Muscle of leg (tissue), 3 donors: ENCODE measurements at regions not wholly inside any gene's neighbourhood (a gene's known extent, or its start where the extent isn't known, plus 50 kb on each side); places are given as distances from the start of the nearest gene placed in this dataset.

Experiments used
- DNase-seq: peaks from one replicate; pipeline ENCODE4 v3.0.0; 2013
- H3K27ac ChIP-seq: one replicate; pipeline ENCODE4 v1.5.1; 2013; ENCODE audit warnings: mild to moderate bottlenecking, low read length, control low read depth
- H3K27me3 ChIP-seq: one replicate; pipeline ENCODE4 v1.6.1; 2013; ENCODE audit warnings: low read length; ENCODE audit not compliant: control insufficient read depth, insufficient read depth
- H3K36me3 ChIP-seq: one replicate; pipeline ENCODE4 v1.6.1; 2013; ENCODE audit warnings: low read length; ENCODE audit not compliant: control insufficient read depth, insufficient read depth
- H3K4me1 ChIP-seq: one replicate; pipeline ENCODE4 v1.6.1; 2013; ENCODE audit warnings: low read length; ENCODE audit not compliant: control insufficient read depth, insufficient read depth
- H3K4me3 ChIP-seq: one replicate; pipeline ENCODE4 v1.5.1; 2013; ENCODE audit warnings: low read length, control low read depth
- H3K9me3 ChIP-seq: replicated peaks from 2 replicates; pipeline ENCODE4 v1.6.1; 2013; ENCODE audit warnings: low read depth, low read length; ENCODE audit not compliant: control insufficient read depth
- WGBS: methylation state at CpG from one replicate; pipeline ENCODE4 v1.1.5; 2013; ENCODE audit warnings: missing lambda C conversion rate; ENCODE audit not compliant: insufficient coverage; 5-methylcytosine and 5-hydroxymethylcytosine counted together

- no peaks in the 10 kb centered on the region for H3K4me1 ChIP-seq
- H3K9me3 ChIP-seq, result no peaks in the 10 kb centered on the region
- no peaks in the 10 kb centered on the region for H3K27me3 ChIP-seq
- H3K36me3 ChIP-seq, result no peaks in the 10 kb centered on the region
- no peak for DNase-seq
- no peak overlapping the region for H3K4me3 ChIP-seq
- no peak overlapping the region for H3K27ac ChIP-seq
These were observed 178.3 kb upstream of the SYT6 start for GRCh38 chr1:114331936-114332335.

DNA sequence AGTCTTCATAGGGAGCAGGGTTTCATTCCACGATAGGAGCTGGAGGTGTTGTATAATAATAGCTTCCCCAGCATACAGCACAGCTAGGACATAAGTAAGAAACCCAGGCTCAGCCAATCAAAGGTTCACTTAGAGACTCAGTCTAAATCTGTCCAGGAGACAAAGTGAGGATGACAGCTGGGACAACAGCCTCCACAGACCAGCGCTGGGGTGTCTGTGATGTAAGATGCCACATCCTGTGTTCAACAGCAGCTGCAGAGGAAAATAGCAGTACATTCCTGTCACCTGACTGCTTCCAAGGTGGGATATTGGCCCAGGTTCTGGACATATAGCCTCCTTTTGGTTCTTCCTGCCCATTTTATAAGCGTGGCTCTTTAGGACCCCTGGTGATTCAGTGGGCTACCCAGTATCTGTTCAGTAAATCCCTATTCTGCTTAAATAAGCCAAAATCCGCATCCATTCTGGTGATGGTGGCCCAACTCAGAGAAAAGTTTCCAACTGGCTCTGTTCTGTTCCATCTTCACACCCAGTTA is 176.8 kb upstream of the SYT6 start:
- Histone ChIP-seq H3K4me3 (no peak overlapping the region), H3K4me1 (no peaks in the 10 kb centered on the region), H3K27ac (no peak overlapping the region), H3K9me3 (no peaks in the 10 kb centered on the region), H3K27me3 (no peaks in the 10 kb centered on the region), H3K36me3 (no peaks in the 10 kb centered on the region)
- 63% methylated on average over 3 of the region's 4 CpGs for WGBS
- no peak for DNase-seq

DNA sequence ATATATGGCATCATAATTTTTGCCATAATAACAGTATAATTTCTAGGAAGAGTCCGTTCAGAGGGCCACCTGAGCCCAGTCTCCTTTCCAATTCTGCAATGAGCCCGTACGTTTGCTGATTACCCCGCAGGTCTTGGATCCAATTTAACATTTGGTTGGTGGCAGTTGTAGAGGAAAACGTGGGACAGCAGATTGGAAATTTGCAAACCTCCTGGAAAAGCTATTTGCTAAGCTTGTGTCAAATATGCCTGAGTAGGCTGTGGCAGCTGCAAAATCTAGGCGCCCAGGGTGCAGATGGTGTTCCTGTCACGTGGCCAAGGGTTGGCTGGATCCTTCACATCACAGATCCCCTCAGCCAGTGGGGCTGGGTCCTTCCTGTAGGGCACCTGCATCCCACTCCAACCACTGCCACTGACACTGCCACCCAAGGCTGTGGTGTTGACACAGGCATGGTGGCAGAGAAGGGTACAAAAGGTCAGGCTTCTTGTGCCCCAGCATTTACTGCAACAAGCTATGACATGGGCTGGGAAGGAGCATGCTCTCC is 174.8 kb upstream of the SYT6 start:
- H3K4me3 ChIP-seq, result no peak overlapping the region
- no peaks in the 10 kb centered on the region for H3K36me3 ChIP-seq
- H3K9me3 ChIP-seq, result no peaks in the 10 kb centered on the region
- H3K27ac ChIP-seq, result no peak overlapping the region
- no peaks in the 10 kb centered on the region for H3K4me1 ChIP-seq
- 60% methylated on average over 4 of the region's 7 CpGs for WGBS
- DNase-seq, result no peak
- no peaks in the 10 kb centered on the region for H3K27me3 ChIP-seq

DNA sequence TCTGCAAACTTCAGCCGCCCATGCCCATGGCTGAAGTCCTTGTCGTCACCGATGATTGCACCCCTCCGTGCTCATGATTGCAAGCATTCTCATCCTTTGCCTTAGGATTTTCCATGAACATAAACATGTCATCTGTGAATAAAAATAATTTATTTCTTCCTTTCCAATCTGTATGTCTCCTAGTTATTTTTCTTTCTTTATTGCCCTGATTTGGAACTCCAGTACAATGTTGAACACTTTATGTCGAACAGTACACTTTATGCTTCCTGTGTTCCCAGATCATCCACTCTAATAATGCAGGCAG is 170.9 kb upstream of the SYT6 start:
- H3K27ac ChIP-seq, result no peak overlapping the region
- no peak for DNase-seq
- no peaks in the 10 kb centered on the region for H3K9me3 ChIP-seq
- 78% methylated on average over 1 of the region's 5 CpGs for WGBS
- no peak overlapping the region for H3K4me3 ChIP-seq
- H3K36me3 ChIP-seq, result no peaks in the 10 kb centered on the region
- H3K27me3 ChIP-seq, result no peaks in the 10 kb centered on the region
- H3K4me1 ChIP-seq, result no peaks in the 10 kb centered on the region

DNA sequence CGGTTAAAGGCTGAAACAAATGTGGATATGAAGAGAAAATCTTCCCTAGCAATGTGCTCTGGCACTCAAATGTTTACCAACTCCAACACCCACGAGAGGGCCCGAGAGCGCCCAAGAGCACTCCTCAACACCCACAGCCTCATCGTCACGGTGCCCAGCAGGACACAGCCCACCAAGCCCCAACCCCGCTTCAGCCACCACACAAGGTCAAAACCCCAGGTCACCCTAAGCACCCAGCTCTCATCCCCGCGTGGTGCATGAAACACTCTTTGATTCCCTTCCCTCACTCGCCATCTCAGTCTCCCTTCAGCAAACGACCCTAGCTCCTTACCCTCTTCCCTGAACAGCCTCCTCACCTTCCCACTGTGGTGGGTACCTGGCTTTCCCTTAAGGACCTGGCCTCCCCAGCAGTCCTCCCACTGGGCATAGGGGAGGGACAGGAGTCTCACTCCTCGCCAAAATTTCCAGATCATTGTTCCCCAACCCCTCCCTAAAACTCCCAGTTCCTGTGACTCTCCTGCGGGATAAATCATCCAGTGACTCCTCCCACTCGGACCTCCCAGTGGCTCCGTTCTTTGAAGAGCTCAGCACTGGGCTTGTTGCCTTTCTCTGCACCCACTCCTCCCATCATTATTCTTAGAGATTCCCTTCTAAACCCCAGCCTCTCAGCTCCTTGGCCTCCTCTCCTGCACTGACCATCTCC is 170.4 kb upstream of the SYT6 start:
- no peaks in the 10 kb centered on the region for H3K9me3 ChIP-seq
- no peaks in the 10 kb centered on the region for H3K4me1 ChIP-seq
- no peak overlapping the region for H3K27ac ChIP-seq
- no peaks in the 10 kb centered on the region for H3K27me3 ChIP-seq
- no peak for DNase-seq
- no peak overlapping the region for H3K4me3 ChIP-seq
- H3K36me3 ChIP-seq, result no peaks in the 10 kb centered on the region
- 75% methylated on average over 14 of the region's 15 CpGs for WGBS

GRCh38 chr1:114322734-114323133 is 169.1 kb upstream of the SYT6 start:
- H3K36me3 ChIP-seq, result no peaks in the 10 kb centered on the region
- no peak for DNase-seq
- H3K4me3 ChIP-seq, result no peak overlapping the region
- H3K4me1 ChIP-seq, result no peaks in the 10 kb centered on the region
- no peaks in the 10 kb centered on the region for H3K27me3 ChIP-seq
- H3K27ac ChIP-seq, result no peak overlapping the region
- H3K9me3 ChIP-seq, result no peaks in the 10 kb centered on the region
- whole genome bisulfite sequencing, result 63% methylated on average over 1 of the region's 2 CpGs

DNA sequence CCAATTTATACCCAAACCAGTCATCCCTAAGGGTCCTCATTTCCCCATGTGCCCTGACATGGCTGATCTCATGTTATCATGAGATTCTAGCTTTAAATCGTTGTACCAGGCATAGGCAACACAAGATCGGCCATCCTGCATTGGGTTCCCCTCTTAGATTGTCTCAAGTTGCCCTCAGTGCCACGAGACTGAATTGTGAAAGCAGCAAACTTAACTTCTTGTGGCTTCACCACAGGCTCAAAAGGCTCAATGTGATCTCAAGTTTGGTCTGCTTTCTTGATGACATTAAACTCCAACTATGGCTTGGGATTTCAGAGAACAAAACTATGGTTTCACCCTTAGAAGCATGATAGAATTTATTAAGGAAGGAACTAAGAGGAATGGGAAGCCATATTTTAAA is 168.5 kb upstream of the SYT6 start:
- Histone ChIP-seq H3K36me3 (no peaks in the 10 kb centered on the region), H3K4me3 (no peak overlapping the region), H3K27ac (no peak overlapping the region), H3K27me3 (no peaks in the 10 kb centered on the region), H3K4me1 (no peaks in the 10 kb centered on the region), H3K9me3 (no peaks in the 10 kb centered on the region)
- WGBS, result 94% methylated on average over 3 of the region's 3 CpGs
- no peak for DNase-seq

GRCh38 chr1:114320586-114320985 is 166.9 kb upstream of the SYT6 start:
- H3K4me3 ChIP-seq, result no peak overlapping the region
- H3K27me3 ChIP-seq, result no peaks in the 10 kb centered on the region
- peak; percentile 8 for DNase-seq
- no peaks in the 10 kb centered on the region for H3K9me3 ChIP-seq
- H3K4me1 ChIP-seq, result no peaks in the 10 kb centered on the region
- no peak overlapping the region for H3K27ac ChIP-seq
- H3K36me3 ChIP-seq, result no peaks in the 10 kb centered on the region

DNA sequence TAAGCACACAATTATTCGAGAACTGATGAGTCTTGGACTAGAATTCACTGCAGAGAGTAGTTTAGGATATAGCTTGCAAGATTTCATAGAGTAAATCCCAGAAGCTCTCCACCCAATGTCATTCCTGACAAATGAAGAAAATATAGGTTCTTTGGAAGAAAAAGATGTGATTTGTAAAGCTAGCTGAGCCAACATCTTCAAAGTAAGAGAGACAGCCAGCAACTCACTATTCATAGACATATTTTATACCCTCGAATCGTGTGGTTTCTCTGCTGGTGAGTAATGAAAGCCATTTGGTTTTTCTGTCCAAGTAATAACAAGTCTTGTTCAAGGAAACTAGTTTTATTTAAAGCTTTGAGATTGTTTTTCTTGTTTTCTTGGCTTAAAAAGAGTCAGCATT is 165.7 kb upstream of the SYT6 start:
- Histone ChIP-seq H3K27me3 (no peaks in the 10 kb centered on the region), H3K9me3 (no peaks in the 10 kb centered on the region), H3K4me3 (no peak overlapping the region), H3K36me3 (no peaks in the 10 kb centered on the region), H3K27ac (no peak overlapping the region), H3K4me1 (no peaks in the 10 kb centered on the region)
- no CpG with 5 or more reads among the region's 3 CpGs for WGBS
- peak; percentile 49 for DNase-seq

- Histone ChIP-seq H3K36me3 (no peaks in the 10 kb centered on the region), H3K9me3 (no peaks in the 10 kb centered on the region), H3K27me3 (no peaks in the 10 kb centered on the region), H3K4me3 (no peak overlapping the region), H3K4me1 (no peaks in the 10 kb centered on the region), H3K27ac (no peak overlapping the region)
- WGBS, result no CpG with 5 or more reads among the region's 2 CpGs
- no peak for DNase-seq
These were observed 165.3 kb upstream of the SYT6 start for GRCh38 chr1:114318961-114319360.

- H3K36me3 ChIP-seq, result no peaks in the 10 kb centered on the region
- no peaks in the 10 kb centered on the region for H3K4me1 ChIP-seq
- DNase-seq, result no peak
- no peak overlapping the region for H3K27ac ChIP-seq
- WGBS, result 100% methylated on average over 1 of the region's 3 CpGs
- H3K9me3 ChIP-seq, result no peaks in the 10 kb centered on the region
- H3K27me3 ChIP-seq, result no peaks in the 10 kb centered on the region
- no peak overlapping the region for H3K4me3 ChIP-seq
These were observed 162.5 kb upstream of the SYT6 start for GRCh38 chr1:114316204-114316603.
